Skeletal muscle tissue (tissue), 3 donors: ENCODE measurements at regions not wholly inside any gene's neighbourhood (a gene's known extent, or its start where the extent isn't known, plus 50 kb on each side); places are given as distances from the start of the nearest gene placed in this dataset.
"Not testable (repeated sequence)": the region's sequence is repeated elsewhere in the genome, so short reads cannot be mapped to it uniquely, and the experiment has no call there.

ENCODE experiments used
- H3K27ac ChIP-seq: one replicate; pipeline ENCODE4 v1.7.0; 2013; ENCODE audit warnings: mild to moderate bottlenecking, low read depth, low read length, inconsistent platforms
- H3K27me3 ChIP-seq, 3 donors: one replicate each; pipeline ENCODE4 v1.7.0; 2013; ENCODE audit warnings: low read length in 3 of 3; ENCODE audit not compliant: control insufficient read depth in 3 of 3, insufficient read depth in 3 of 3
- H3K36me3 ChIP-seq, 3 donors: one replicate each; pipeline ENCODE4 v1.7.0; 2013; ENCODE audit warnings: low read length in 3 of 3; ENCODE audit not compliant: control insufficient read depth in 3 of 3, insufficient read depth in 3 of 3
- H3K4me1 ChIP-seq, 3 donors: one replicate each; pipeline ENCODE4 v1.7.0; 2013; ENCODE audit warnings: low read length in 3 of 3, mild to moderate bottlenecking in 3 of 3; ENCODE audit not compliant: control insufficient read depth in 3 of 3, insufficient read depth in 3 of 3
- H3K4me3 ChIP-seq, 3 donors: one replicate each; pipeline ENCODE4 v1.7.0; 2013; ENCODE audit warnings: low read length in 3 of 3
- H3K9ac ChIP-seq, 3 donors: one replicate each; pipeline ENCODE4 v1.7.0; 2013; ENCODE audit warnings: low read length in 3 of 3, mild to moderate bottlenecking in 3 of 3, moderate library complexity in 2 of 3, low read depth in 1 of 3
- H3K9me3 ChIP-seq, 3 donors: one replicate each; pipeline ENCODE4 v1.7.0; 2013; ENCODE audit warnings: low read length in 3 of 3; ENCODE audit not compliant: control insufficient read depth in 3 of 3
- donor health status: Osteomylitis.

GRCh38 chr12:114588061-114588460 lies 95.9 kb downstream of the TBX3 start:
- H3K27ac ChIP-seq = no peak overlapping the region
- H3K4me1 ChIP-seq = no peaks in the 10 kb centered on the region
- no peak overlapping the region for H3K9ac ChIP-seq
- H3K9me3 ChIP-seq = peaks cover 0 to 2% (median 0%) of the 10 kb centered on the region in 3 donors
- peaks cover 0 to 6% (median 0%) of the 10 kb centered on the region in 3 donors for H3K27me3 ChIP-seq
- no peaks in the 10 kb centered on the region for H3K36me3 ChIP-seq
- H3K4me3 ChIP-seq = no peak overlapping the region

- Histone ChIP-seq H3K36me3 (no peaks in the 10 kb centered on the region), H3K9ac (no peak overlapping the region), H3K27ac (no peak overlapping the region), H3K4me1 (no peaks in the 10 kb centered on the region), H3K27me3 (peaks cover 0 to 12% (median 0%) of the 10 kb centered on the region in 3 donors), H3K4me3 (no peak overlapping the region), H3K9me3 (no peaks in the 10 kb centered on the region)
Observed at GRCh38 chr12:114580306-114580705, 103.7 kb downstream of the TBX3 start.

GRCh38 chr12:114579389-114579788 lies 104.6 kb downstream of the TBX3 start:
- Histone ChIP-seq H3K4me3 (no peak overlapping the region), H3K27me3 (peaks cover 0 to 10% (median 0%) of the 10 kb centered on the region in 3 donors), H3K27ac (no peak overlapping the region), H3K9ac (no peak overlapping the region), H3K9me3 (no peaks in the 10 kb centered on the region), H3K4me1 (no peaks in the 10 kb centered on the region), H3K36me3 (no peaks in the 10 kb centered on the region)

GRCh38 chr12:114562654-114563053 lies 121.3 kb downstream of the TBX3 start:
- Histone ChIP-seq H3K9me3 (no peaks in the 10 kb centered on the region), H3K27me3 (no peaks in the 10 kb centered on the region), H3K27ac (no peak overlapping the region), H3K36me3 (no peaks in the 10 kb centered on the region), H3K4me1 (no peaks in the 10 kb centered on the region), H3K9ac (no peak overlapping the region), H3K4me3 (no peak overlapping the region)

- Histone ChIP-seq H3K27ac (no peak overlapping the region), H3K9me3 (no peaks in the 10 kb centered on the region), H3K27me3 (peaks cover 0 to 9% (median 0%) of the 10 kb centered on the region in 3 donors), H3K36me3 (no peaks in the 10 kb centered on the region), H3K4me3 (no peak overlapping the region), H3K4me1 (no peaks in the 10 kb centered on the region), H3K9ac (no peak overlapping the region)
Observed at GRCh38 chr12:114555451-114555850, 128.5 kb downstream of the TBX3 start.

- Histone ChIP-seq H3K27me3 (no peaks in the 10 kb centered on the region), H3K4me1 (no peaks in the 10 kb centered on the region), H3K27ac (no peak overlapping the region), H3K9me3 (peaks cover 0 to 2% (median 0%) of the 10 kb centered on the region in 3 donors), H3K36me3 (no peaks in the 10 kb centered on the region), H3K4me3 (no peak overlapping the region), H3K9ac (no peak overlapping the region)
Observed at GRCh38 chr12:114547636-114548035, 136.3 kb downstream of the TBX3 start.

- Histone ChIP-seq H3K4me3 (no peak overlapping the region), H3K4me1 (no peaks in the 10 kb centered on the region), H3K27me3 (peaks cover 0 to 5% (median 2%) of the 10 kb centered on the region in 3 donors), H3K27ac (no peak overlapping the region), H3K9me3 (no peaks in the 10 kb centered on the region), H3K9ac (no peak overlapping the region), H3K36me3 (no peaks in the 10 kb centered on the region)
Observed at GRCh38 chr12:114530417-114530816, 124.5 kb upstream of the TBX5 start.

GRCh38 chr12:114529966-114530365 lies 124.0 kb upstream of the TBX5 start:
- Histone ChIP-seq H3K36me3 (no peaks in the 10 kb centered on the region), H3K9ac (no peak overlapping the region), H3K4me3 (no peak overlapping the region), H3K4me1 (no peaks in the 10 kb centered on the region), H3K9me3 (no peaks in the 10 kb centered on the region), H3K27me3 (peaks cover 0 to 5% (median 2%) of the 10 kb centered on the region in 3 donors), H3K27ac (no peak overlapping the region)

- Histone ChIP-seq H3K27ac (no peak overlapping the region), H3K9ac (no peak overlapping the region), H3K4me3 (no peak overlapping the region), H3K36me3 (no peaks in the 10 kb centered on the region), H3K9me3 (no peaks in the 10 kb centered on the region), H3K4me1 (no peaks in the 10 kb centered on the region), H3K27me3 (peaks cover 0 to 5% (median 2%) of the 10 kb centered on the region in 3 donors)
Observed at GRCh38 chr12:114528766-114529165, 122.8 kb upstream of the TBX5 start.

GRCh38 chr12:114521160-114521559 lies 115.2 kb upstream of the TBX5 start:
- H3K9ac ChIP-seq, H3K9me3 ChIP-seq, H3K27me3 ChIP-seq: not testable (repeated sequence)

GRCh38 chr12:114512351-114512750 lies 106.4 kb upstream of the TBX5 start:
- H3K27me3 ChIP-seq = peaks cover 6 to 10% (median 8%) of the 10 kb centered on the region in 3 donors
- no peaks in the 10 kb centered on the region for H3K4me1 ChIP-seq
- no peak overlapping the region for H3K9ac ChIP-seq
- no peak overlapping the region for H3K27ac ChIP-seq
- no peaks in the 10 kb centered on the region for H3K36me3 ChIP-seq
- H3K4me3 ChIP-seq = no peak overlapping the region
- H3K9me3 ChIP-seq = peaks cover 0 to 3% (median 0%) of the 10 kb centered on the region in 3 donors

More at GRCh38 chr12:114521160-114521559, 115.2 kb upstream of the TBX5 start:
- not testable (repeated sequence) for H3K27ac ChIP-seq, H3K4me1 ChIP-seq, H3K36me3 ChIP-seq, H3K4me3 ChIP-seq
